ENCODE measurements at regions not wholly inside any gene's neighbourhood (a gene's known extent, or its start where the extent isn't known, plus 50 kb on each side); places are given as distances from the start of the nearest gene placed in this dataset.
"Not testable (repeated sequence)": the region's sequence is repeated elsewhere in the genome, so short reads cannot be mapped to it uniquely, and the experiment has no call there.

DNA sequence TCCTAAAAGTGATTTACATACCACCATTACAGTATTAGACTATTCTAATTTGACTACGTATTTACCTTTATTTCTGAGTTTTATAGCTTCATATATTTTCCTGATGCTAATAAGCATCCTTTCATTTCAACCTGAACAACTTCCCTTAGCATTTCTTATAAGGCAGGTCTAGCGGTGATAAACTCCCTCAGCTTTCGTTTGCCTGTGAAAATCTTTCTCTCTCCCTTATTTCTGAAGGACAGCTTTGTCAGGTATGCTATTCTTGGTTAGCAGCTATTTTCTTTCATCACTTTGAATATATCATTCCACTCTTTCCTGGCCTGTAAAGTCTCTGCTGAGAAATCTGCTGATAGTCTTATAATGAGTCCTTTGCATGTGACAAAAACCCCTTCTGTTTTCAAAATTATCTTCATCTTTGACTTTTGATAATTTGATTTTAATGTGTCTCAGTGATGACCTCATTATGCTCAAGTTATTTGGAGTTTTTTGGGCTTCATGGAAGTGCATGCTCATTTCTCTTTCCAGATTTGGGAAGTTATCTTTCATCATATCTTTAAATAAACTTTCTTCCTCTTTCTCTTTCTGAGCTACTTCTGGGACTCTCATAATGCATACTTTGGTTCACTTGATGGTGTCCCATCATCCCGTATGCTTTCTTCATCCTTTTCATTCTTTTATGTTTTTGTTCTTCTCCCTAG lies 285.4 kb upstream of the PMFBP1 start:
- no peaks in the 10 kb centered on the region; the same call in 1 of the 2 replicates for H3K9me3 ChIP-seq
- DNase-seq: no peak
- Mint-ChIP-seq H3K27ac (ENCODE audit: unreplicated experiment) (no peak overlapping the region), H3K9me3 (ENCODE audit: unreplicated experiment) (peaks cover 36% of the 10 kb centered on the region), H3K4me3 (ENCODE audit: unreplicated experiment) (no peak overlapping the region), H3K27me3 (ENCODE audit: insufficient read depth, unreplicated experiment) (no peaks in the 10 kb centered on the region), H3K4me1 (ENCODE audit: low read depth, unreplicated experiment) (no peaks in the 10 kb centered on the region), H3K36me3 (ENCODE audit: insufficient read depth, unreplicated experiment) (no peaks in the 10 kb centered on the region)
- H3K36me3 ChIP-seq (ENCODE audit: control insufficient read depth, insufficient read depth, low read length): no peaks in the 10 kb centered on the region
- H3K4me3 ChIP-seq (ENCODE audit: low read depth, low read length): no peak overlapping the region
- no peaks in the 10 kb centered on the region for H3K4me1 ChIP-seq
- H3K27me3 ChIP-seq (replicated peaks; ENCODE audit: control insufficient read depth, insufficient read depth, low read length): no peaks in the 10 kb centered on the region
- intact Hi-C loops (cut with micrococcal nuclease; ENCODE audit: unreplicated experiment): no loop called here
- POLR2A ChIA-PET: no interaction called here
- no TSS peak for BruUV-seq (replicated peaks)
- TF ChIP-seq CTCF (IDR thresholded peaks at IDR 0.05; ENCODE audit: insufficient read depth in 1 of 2, low read depth in 1 of 2, low read length in 1 of 2, severe bottlenecking in 1 of 2, unreplicated experiment in 1 of 2): no peak
- CTCF ChIA-PET: no interaction called here

- no peak overlapping the region for H3K4me3 ChIP-seq (ENCODE audit: low read depth, low read length)
- DNase-seq: no peak
- Mint-ChIP-seq H3K9me3 (ENCODE audit: unreplicated experiment) (peaks cover 50% of the 10 kb centered on the region), H3K4me1 (ENCODE audit: low read depth, unreplicated experiment) (no peaks in the 10 kb centered on the region), H3K27ac (ENCODE audit: unreplicated experiment) (no peak overlapping the region), H3K36me3 (ENCODE audit: insufficient read depth, unreplicated experiment) (no peaks in the 10 kb centered on the region), H3K4me3 (ENCODE audit: unreplicated experiment) (no peak overlapping the region), H3K27me3 (ENCODE audit: insufficient read depth, unreplicated experiment) (no peaks in the 10 kb centered on the region)
- no TSS peak for BruUV-seq (replicated peaks)
- peaks cover 5% of the 10 kb centered on the region for H3K9me3 ChIP-seq
- no peaks in the 10 kb centered on the region for H3K27me3 ChIP-seq (replicated peaks; ENCODE audit: control insufficient read depth, insufficient read depth, low read length)
- intact Hi-C loops (cut with micrococcal nuclease; ENCODE audit: unreplicated experiment): no loop called here
- H3K4me1 ChIP-seq: no peaks in the 10 kb centered on the region
- H3K36me3 ChIP-seq (ENCODE audit: control insufficient read depth, insufficient read depth, low read length): no peaks in the 10 kb centered on the region
- no peak for TF ChIP-seq CTCF (IDR thresholded peaks at IDR 0.05; ENCODE audit: insufficient read depth in 1 of 2, low read depth in 1 of 2, low read length in 1 of 2, severe bottlenecking in 1 of 2, unreplicated experiment in 1 of 2)
- ChIA-PET POLR2A (no interaction called here), CTCF (no interaction called here)
Observed at GRCh38 chr16:72455743-72456659, 284.0 kb upstream of the PMFBP1 start.

DNA sequence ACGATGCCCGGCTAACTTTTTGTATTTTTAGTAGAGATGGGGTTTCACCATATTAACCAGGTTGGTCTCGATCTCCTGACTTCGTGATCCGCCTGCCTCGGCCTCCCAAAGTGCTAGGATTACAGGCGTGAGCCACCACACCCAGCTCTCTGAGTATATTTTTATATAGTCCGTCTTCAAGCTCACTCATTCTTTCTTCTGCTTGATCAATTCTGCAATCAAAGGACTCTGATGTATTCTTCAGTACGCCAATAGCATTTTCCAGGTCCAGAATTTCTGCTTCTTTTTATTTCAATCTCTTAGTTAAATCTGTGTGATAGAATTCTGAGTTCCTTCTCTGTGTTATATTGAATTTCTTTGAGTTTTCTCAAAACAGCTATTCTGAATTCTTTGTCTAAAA lies 281.9 kb upstream of the PMFBP1 start:
- H3K4me3 Mint-ChIP-seq (ENCODE audit: unreplicated experiment); POLR2A ChIA-PET; H3K36me3 Mint-ChIP-seq (ENCODE audit: insufficient read depth, unreplicated experiment); H3K4me3 ChIP-seq (ENCODE audit: low read depth, low read length); intact Hi-C loops (cut with micrococcal nuclease; ENCODE audit: unreplicated experiment); DNase-seq; H3K4me1 Mint-ChIP-seq (ENCODE audit: low read depth, unreplicated experiment); H3K36me3 ChIP-seq (ENCODE audit: control insufficient read depth, insufficient read depth, low read length); H3K27me3 Mint-ChIP-seq (ENCODE audit: insufficient read depth, unreplicated experiment); H3K9me3 ChIP-seq; BruUV-seq (replicated peaks); CTCF ChIA-PET; H3K27ac Mint-ChIP-seq (ENCODE audit: unreplicated experiment); H3K27me3 ChIP-seq (replicated peaks; ENCODE audit: control insufficient read depth, insufficient read depth, low read length); H3K4me1 ChIP-seq: not testable (repeated sequence)
- peaks cover 52% of the 10 kb centered on the region for H3K9me3 Mint-ChIP-seq (ENCODE audit: unreplicated experiment)
